ENCODE measurements at regions not wholly inside any gene's neighbourhood (a gene's known extent, or its start where the extent isn't known, plus 50 kb on each side); places are given as distances from the start of the nearest gene placed in this dataset.
A peak's percentile ranks its signal among the peaks of the same experiment; 100 is the strongest.

DNA sequence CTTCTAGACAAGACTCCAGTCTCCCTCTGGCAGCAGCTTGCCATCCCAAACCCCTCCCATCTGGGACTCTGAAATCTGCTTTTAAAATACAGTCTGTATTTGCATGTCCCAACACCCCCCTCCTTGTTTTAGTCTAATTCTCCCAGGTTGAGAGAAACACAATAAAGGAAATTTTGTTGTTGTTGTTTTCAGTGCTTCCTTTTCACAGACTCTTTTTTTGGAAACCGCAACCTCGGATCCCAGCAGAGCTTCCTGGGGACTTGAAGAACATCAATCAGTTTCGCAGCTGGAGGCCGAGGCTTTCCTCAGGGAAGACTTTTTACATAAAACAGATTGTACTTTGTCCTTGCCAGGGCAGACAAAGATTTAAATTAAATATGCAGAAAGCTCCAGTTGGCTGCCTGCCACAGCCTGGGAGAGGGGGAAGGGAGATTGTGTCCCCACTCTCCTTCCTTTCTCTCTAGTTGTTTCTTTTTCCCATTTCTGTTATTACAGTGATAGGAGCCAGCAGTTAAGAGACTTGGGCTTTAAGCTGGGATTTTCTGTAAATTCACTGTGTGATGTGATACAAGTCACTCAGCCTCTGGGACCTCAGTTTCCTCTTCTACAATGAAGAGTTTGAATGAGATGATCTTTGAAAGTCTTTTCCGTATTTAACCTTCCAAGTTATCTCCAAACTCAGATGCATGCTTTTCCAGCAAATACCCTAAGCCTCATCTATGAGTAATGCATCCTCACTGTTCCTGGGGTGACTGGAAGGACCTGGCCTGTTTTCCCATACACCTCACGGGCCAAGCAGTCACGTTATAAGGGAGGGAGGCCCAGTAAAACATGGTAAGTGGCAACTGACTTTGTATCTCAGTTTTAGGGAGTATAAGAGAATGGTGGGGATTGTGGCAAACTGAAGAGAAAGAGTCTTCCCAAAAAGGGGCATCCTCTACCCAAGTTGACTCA is 192.3 kb downstream of the REEP3 start (continued):
- TF ChIP-seq ZNF146 (tag by site-specific recombination; IDR thresholded peaks at IDR 0.05), result no peak
- TF ChIP-seq, protein P1, sequence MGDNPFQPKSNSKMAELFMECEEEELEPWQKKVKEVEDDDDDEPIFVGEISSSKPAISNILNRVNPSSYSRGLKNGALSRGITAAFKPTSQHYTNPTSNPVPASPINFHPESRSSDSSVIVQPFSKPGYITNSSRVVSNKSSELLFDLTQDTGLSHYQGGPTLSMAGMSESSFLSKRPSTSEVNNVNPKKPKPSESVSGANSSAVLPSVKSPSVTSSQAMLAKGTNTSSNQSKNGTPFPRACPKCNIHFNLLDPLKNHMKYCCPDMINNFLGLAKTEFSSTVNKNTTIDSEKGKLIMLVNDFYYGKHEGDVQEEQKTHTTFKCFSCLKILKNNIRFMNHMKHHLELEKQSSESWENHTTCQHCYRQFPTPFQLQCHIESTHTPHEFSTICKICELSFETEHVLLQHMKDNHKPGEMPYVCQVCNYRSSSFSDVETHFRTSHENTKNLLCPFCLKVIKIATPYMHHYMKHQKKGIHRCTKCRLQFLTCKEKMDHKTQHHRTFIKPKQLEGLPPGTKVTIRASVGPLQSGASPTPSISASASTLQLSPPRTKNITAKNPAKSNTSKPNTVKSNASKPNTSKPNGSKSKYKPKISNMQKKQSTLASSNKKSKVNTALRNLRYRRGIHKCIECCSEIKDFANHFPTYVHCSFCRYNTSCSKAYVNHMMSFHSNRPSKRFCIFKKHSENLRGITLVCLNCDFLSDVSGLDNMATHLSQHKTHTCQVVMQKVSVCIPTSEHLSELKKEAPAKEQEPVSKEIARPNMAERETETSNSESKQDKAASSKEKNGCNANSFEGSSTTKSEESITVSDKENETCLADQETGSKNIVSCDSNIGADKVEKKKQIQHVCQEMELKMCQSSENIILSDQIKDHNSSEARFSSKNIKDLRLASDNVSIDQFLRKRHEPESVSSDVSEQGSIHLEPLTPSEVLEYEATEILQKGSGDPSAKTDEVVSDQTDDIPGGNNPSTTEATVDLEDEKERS (tag by site-specific recombination; IDR thresholded peaks at IDR 0.05), result no peak
- TF ChIP-seq, protein P2, sequence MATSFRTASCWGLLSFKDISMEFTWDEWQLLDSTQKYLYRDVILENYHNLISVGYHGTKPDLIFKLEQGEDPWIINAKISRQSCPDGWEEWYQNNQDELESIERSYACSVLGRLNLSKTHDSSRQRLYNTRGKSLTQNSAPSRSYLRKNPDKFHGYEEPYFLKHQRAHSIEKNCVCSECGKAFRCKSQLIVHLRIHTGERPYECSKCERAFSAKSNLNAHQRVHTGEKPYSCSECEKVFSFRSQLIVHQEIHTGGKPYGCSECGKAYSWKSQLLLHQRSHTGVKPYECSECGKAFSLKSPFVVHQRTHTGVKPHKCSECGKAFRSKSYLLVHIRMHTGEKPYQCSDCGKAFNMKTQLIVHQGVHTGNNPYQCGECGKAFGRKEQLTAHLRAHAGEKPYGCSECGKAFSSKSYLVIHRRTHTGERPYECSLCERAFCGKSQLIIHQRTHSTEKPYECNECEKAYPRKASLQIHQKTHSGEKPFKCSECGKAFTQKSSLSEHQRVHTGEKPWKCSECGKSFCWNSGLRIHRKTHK (tag by site-specific recombination; IDR thresholded peaks at IDR 0.05), result no peak
- no peak for TF ChIP-seq SETDB1 (IDR thresholded peaks at IDR 0.05; ENCODE audit: insufficient read length, low read length)
- TF ChIP-seq ZNF48 (tag by site-specific recombination; IDR thresholded peaks at IDR 0.05), result no peak
- no peak for TF ChIP-seq ZNF221 (tag by site-specific recombination; IDR thresholded peaks at IDR 0.05; ENCODE audit: borderline replicate concordance)
- TF ChIP-seq, protein P3, sequence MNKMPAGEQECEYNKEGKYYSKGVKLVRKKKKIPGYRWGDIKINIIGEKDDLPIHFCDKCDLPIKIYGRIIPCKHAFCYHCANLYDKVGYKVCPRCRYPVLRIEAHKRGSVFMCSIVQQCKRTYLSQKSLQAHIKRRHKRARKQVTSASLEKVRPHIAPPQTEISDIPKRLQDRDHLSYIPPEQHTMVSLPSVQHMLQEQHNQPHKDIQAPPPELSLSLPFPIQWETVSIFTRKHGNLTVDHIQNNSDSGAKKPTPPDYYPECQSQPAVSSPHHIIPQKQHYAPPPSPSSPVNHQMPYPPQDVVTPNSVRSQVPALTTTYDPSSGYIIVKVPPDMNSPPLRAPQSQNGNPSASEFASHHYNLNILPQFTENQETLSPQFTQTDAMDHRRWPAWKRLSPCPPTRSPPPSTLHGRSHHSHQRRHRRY (tag by site-specific recombination; IDR thresholded peaks at IDR 0.05), result no peak
- TF ChIP-seq ZNF560 (tag by site-specific recombination; IDR thresholded peaks at IDR 0.05; ENCODE audit: borderline replicate concordance), result no peak
- TF ChIP-seq, protein P4, sequence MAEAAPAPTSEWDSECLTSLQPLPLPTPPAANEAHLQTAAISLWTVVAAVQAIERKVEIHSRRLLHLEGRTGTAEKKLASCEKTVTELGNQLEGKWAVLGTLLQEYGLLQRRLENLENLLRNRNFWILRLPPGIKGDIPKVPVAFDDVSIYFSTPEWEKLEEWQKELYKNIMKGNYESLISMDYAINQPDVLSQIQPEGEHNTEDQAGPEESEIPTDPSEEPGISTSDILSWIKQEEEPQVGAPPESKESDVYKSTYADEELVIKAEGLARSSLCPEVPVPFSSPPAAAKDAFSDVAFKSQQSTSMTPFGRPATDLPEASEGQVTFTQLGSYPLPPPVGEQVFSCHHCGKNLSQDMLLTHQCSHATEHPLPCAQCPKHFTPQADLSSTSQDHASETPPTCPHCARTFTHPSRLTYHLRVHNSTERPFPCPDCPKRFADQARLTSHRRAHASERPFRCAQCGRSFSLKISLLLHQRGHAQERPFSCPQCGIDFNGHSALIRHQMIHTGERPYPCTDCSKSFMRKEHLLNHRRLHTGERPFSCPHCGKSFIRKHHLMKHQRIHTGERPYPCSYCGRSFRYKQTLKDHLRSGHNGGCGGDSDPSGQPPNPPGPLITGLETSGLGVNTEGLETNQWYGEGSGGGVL (tag by site-specific recombination; IDR thresholded peaks at IDR 0.05), result peak; percentile 79
- peak; percentile 79; the same call in 1 of the 2 replicates for TF ChIP-seq TRIM28 (IDR thresholded peaks at IDR 0.05; ENCODE audit: borderline replicate concordance, low read length)
- no peak for TF ChIP-seq ZNF274 (IDR thresholded peaks at IDR 0.05; ENCODE audit: low read length)
- no peak for TF ChIP-seq ZNF274 (tag by site-specific recombination; IDR thresholded peaks at IDR 0.05; ENCODE audit: borderline replicate concordance)
- TF ChIP-seq, protein P5, sequence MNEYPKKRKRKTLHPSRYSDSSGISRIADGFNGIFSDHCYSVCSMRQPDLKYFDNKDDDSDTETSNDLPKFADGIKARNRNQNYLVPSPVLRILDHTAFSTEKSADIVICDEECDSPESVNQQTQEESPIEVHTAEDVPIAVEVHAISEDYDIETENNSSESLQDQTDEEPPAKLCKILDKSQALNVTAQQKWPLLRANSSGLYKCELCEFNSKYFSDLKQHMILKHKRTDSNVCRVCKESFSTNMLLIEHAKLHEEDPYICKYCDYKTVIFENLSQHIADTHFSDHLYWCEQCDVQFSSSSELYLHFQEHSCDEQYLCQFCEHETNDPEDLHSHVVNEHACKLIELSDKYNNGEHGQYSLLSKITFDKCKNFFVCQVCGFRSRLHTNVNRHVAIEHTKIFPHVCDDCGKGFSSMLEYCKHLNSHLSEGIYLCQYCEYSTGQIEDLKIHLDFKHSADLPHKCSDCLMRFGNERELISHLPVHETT (tag by site-specific recombination; IDR thresholded peaks at IDR 0.05), result no peak
- TF ChIP-seq ZNF10 (tag by site-specific recombination; IDR thresholded peaks at IDR 0.05), result no peak
- peak; percentile 55 for TF ChIP-seq PRDM1 (tag by site-specific recombination; IDR thresholded peaks at IDR 0.05)
- no peak for TF ChIP-seq ZNF112 (tag by site-specific recombination; IDR thresholded peaks at IDR 0.05)
- no peak for TF ChIP-seq ZNF670 (tag by site-specific recombination; IDR thresholded peaks at IDR 0.05; ENCODE audit: low read depth)
- no peak for TF ChIP-seq GLIS2 (tag by site-specific recombination; IDR thresholded peaks at IDR 0.05)
- no peak for TF ChIP-seq ZFP41 (tag by site-specific recombination; IDR thresholded peaks at IDR 0.05; ENCODE audit: borderline replicate concordance)
- TF ChIP-seq ZEB2 (tag by site-specific recombination; IDR thresholded peaks at IDR 0.05), result peak; percentile 84
- TF ChIP-seq RBAK (tag by site-specific recombination; IDR thresholded peaks at IDR 0.05), result no peak
- TF ChIP-seq KLF1 (tag by site-specific recombination; IDR thresholded peaks at IDR 0.05), result no peak
- peak; percentile 78 for TF ChIP-seq ZNF596 (tag by site-specific recombination; IDR thresholded peaks at IDR 0.05)
- TF ChIP-seq SALL2 (tag by site-specific recombination; IDR thresholded peaks at IDR 0.05; ENCODE audit: borderline replicate concordance), result no peak
- TF ChIP-seq ZNF302 (tag by site-specific recombination; IDR thresholded peaks at IDR 0.05; ENCODE audit: low read depth), result no peak
- no peak for TF ChIP-seq ZNF530 (tag by site-specific recombination; IDR thresholded peaks at IDR 0.05; ENCODE audit: low read depth)
- TF ChIP-seq GLI4 (tag by site-specific recombination; IDR thresholded peaks at IDR 0.05), result no peak
- TF ChIP-seq GLIS1 (tag by site-specific recombination; IDR thresholded peaks at IDR 0.05), result peak; percentile 99
- TF ChIP-seq KLF8 (tag by site-specific recombination; IDR thresholded peaks at IDR 0.05), result peak; percentile 33; the same call in 1 of the 2 replicates
- TF ChIP-seq ZFP69B (tag by site-specific recombination; IDR thresholded peaks at IDR 0.05), result no peak
- TF ChIP-seq ZBTB17 (tag by site-specific recombination; IDR thresholded peaks at IDR 0.05), result peak; percentile 76
- no peak for TF ChIP-seq ZNF133 (tag by site-specific recombination; IDR thresholded peaks at IDR 0.05)
- TF ChIP-seq ZBTB48 (tag by site-specific recombination; IDR thresholded peaks at IDR 0.05), result no peak
